HG03159 (cell line): ENCODE measurements at regions not wholly inside any gene's neighbourhood (a gene's known extent, or its start where the extent isn't known, plus 50 kb on each side); places are given as distances from the start of the nearest gene placed in this dataset.

Source experiments
- ATAC-seq: cut with Tn5 transposase; IDR thresholded peaks from one replicate; pipeline ENCODE4 v1.9.1; 2021; ENCODE audit warnings: mild to moderate bottlenecking, moderate library complexity; ENCODE audit not compliant: unreplicated experiment

- no peak for ATAC-seq
Measured at GRCh38 chr9:23412046-23412445, 414.0 kb downstream of the ELAVL2 start.

DNA sequence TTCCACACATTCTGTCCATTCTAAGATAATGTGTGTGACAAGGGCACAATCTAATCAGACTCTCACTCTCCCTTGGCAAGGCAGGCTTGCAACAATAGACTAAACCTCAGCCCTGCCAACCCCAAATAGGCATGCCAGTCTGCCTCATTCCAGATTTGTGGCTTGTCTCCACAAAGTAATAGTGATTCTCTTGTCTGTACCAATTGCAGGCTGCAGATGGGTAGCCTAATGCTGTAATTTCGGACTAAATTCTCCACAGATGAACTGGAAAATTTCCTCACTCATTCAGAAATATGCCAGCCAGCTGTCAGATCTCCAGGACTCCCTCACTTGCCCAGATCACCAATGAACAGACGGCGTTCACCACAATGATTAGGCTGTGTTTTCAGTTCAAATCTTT, 413.6 kb downstream of the ELAVL2 start:
- no peak for ATAC-seq

DNA sequence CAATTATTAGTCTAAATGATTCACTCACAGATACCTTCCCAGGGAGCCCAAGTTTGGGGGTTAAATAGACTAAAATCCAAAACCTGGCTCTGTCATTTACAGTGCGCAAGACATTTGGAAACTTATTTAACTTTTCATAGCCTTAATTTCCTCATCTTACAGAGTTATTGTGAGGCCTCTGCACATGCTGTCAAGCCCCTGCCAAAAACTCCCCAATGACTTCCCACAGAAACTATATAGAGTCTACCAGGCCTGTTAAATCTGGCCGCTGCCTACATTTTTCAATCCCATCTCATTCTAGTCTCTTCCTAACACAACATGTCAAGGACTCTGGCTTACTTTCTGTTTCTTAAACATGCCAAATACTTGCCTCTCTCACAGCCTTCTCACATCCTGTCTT, 412.5 kb downstream of the ELAVL2 start:
- ATAC-seq: no peak

DNA sequence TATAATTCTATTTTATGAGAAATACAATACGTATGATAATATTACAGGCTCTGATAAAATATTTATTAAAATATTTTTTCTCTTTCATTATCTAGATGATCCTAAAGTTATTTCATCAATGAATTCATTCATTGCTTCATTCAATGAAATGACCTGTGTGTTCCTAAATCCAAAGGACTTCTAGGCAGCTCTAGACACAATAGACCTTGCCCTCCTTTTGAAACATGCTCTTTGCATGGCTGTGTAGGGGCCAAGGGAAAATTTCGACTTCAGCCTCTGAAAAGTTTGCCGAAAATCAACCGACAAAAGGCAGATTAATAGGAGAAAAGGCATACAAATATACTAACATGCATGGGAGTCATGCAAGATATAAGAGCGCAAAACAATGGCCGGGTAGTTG, 402.0 kb downstream of the ELAVL2 start:
- ATAC-seq: no peak

DNA sequence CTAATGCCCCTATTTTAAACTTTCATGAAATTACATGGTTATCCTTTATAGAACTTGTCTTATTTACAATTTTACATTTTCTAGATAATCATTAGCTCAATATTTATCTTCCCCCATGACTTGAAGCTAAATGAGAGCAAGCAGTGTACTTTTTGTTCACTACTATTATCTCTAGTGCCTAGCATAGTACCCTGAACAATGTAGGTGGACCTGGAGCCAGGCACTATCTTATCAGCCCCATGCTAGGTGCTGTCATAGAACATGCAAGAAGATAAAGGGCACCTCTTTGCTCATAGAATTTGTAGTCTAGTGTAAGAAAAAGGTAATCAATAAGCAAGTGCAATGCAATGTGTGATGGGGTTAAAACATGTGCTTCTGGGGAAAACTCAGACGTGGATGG, 399.9 kb downstream of the ELAVL2 start:
- ATAC-seq: no peak

GRCh38 chr9:23431459-23431858, 394.6 kb downstream of the ELAVL2 start:
- ATAC-seq: no peak

- no peak for ATAC-seq
Measured at GRCh38 chr9:23434654-23435053, 391.4 kb downstream of the ELAVL2 start.

GRCh38 chr9:23438299-23438907, 387.6 kb downstream of the ELAVL2 start:
- ATAC-seq: no peak

DNA sequence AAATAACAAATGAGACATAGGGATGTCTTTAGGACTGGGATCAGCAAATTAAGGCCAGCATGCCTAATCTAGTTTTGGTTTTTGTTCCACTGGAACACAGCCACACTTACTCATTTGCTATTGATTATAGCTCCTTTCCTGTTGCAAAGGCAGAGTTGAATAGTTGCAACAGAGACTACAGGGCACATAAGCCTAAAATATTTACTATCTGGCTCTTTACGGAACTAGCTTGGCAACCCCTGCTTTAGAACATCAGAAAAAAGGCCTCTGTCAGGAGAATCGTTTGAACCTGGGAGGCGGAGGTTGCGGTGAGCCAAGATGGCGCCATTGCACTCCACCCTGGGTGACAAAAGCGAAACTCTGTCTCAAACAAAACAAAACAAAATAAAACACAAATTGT, 384.8 kb downstream of the ELAVL2 start:
- no peak for ATAC-seq

DNA sequence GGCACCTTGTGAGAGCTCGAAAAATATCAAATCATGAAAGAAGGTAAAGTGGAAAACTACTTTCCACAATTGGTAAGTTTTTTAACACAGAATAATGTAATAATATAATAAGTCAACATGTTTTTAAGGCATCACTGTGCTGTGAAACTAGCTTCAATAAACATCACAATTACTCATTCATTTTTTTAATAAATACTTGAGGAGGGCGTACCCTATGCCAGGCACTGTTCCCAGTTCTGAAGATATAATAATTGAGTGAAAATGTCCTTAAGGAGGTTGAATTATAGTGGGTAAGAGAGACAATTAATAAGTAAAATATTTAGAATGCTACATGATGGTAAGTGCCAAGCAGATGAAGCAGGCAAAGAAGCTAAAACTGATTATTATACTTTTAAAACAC, 381.4 kb downstream of the ELAVL2 start:
- ATAC-seq: no peak

- no peak for ATAC-seq
Measured at GRCh38 chr9:23447166-23447565, 378.9 kb downstream of the ELAVL2 start.

- no peak for ATAC-seq
Measured at GRCh38 chr9:23447944-23448343, 378.1 kb downstream of the ELAVL2 start.

- ATAC-seq: no peak
Measured at GRCh38 chr9:23451802-23452418, 374.1 kb downstream of the ELAVL2 start.

GRCh38 chr9:23464275-23464674, 361.8 kb downstream of the ELAVL2 start:
- no peak for ATAC-seq

GRCh38 chr9:23467276-23467675, 358.8 kb downstream of the ELAVL2 start:
- no peak for ATAC-seq

DNA sequence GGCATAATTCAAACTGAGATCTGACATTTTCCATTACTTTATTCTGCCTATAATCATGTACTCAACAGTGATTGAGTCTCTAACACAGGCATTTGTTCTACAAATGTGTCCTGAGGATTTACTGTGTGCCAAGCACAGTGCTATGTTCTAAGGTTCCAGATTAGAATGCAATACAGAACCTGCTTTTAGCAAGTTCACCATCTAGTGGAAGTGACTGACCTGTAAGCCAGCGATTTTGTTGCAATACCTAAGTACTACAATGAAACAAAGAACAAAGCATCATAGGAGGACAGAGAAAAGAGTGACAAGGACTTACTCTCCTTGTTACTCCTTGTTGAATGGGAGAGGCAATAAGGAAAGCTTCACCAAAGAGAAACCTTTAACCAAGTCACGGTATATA, 348.1 kb downstream of the ELAVL2 start:
- ATAC-seq: no peak

DNA sequence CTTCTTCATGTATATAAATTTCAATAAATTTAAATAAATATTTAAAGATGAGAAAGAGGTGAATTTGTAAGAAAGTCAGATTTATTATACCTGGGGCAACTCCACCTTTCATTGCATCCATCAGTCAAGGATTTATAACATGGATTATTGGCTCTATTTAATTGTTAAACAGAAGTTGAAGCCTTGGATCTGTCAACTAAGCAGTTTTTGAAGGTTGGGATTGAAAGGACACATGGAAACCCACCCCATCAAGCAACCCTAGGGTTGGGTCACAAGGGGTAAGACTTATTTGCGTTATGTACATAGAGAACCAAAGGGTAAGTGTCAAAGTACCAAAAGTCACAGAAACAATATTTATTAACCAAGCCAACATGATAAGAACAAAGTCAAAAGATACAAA, 342.5 kb downstream of the ELAVL2 start:
- no peak for ATAC-seq

GRCh38 chr9:23492126-23493002, 333.7 kb downstream of the ELAVL2 start:
- no peak for ATAC-seq

DNA sequence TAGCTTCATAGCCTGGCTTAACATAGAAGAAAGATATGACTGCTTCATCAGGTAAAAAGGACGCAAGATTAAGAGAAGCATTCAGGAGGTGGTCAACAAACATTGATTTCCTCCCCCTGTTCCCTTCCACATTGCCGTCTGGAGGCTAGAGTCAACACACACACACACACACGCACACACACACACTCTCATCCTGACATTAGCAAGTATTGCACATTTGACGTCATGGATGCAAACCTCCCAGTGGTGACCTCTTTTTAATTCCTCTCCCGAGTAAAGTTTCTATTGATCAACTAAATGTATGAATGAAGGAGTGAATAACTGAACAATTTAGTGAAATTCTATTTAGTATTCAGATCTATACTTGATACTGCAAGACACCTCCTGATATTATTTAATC, 332.8 kb downstream of the ELAVL2 start:
- ATAC-seq: no peak

- no peak for ATAC-seq
Measured at GRCh38 chr9:23496489-23497136, 329.4 kb downstream of the ELAVL2 start.

GRCh38 chr9:23497137-23497504, 328.9 kb downstream of the ELAVL2 start:
- no peak for ATAC-seq

- no peak for ATAC-seq
Measured at GRCh38 chr9:23502004-23502403, 324.0 kb downstream of the ELAVL2 start.
